ENCODE measurements at regions not wholly inside any gene's neighbourhood (a gene's known extent, or its start where the extent isn't known, plus 50 kb on each side); places are given as distances from the start of the nearest gene placed in this dataset.

DNA sequence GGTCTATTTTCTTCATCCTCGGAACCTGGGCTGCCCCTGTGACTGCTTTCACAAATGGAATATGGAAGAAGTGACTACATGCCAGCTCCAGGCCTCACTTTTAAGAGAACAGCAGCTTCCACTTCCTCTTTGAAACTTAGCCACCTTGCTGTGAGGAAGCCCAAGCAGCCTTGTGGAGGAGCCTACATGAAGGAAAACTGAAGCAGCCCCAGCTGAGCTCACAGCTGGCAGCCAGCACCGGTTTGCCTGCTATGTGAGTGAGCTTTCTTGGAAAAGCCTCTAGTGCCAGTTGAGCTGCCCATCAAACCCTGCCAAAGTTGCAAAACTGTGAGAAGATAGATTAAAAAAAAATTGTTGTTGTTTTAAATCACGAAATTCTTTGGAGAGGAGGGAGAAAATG, 498.0 kb upstream of the PROK2 start:
- WGBS, 2 donors (ENCODE audit: low coverage in 1 of 2): 85 to 90% methylated on average over 1 to 3 of the region's 3 CpGs
- no peak for TF ChIP-seq EP300 (IDR thresholded peaks at IDR 0.05; ENCODE audit: low read depth)
- no peak for TF ChIP-seq POLR2AphosphoS5 (IDR thresholded peaks at IDR 0.05)
- TF ChIP-seq, protein P1, sequence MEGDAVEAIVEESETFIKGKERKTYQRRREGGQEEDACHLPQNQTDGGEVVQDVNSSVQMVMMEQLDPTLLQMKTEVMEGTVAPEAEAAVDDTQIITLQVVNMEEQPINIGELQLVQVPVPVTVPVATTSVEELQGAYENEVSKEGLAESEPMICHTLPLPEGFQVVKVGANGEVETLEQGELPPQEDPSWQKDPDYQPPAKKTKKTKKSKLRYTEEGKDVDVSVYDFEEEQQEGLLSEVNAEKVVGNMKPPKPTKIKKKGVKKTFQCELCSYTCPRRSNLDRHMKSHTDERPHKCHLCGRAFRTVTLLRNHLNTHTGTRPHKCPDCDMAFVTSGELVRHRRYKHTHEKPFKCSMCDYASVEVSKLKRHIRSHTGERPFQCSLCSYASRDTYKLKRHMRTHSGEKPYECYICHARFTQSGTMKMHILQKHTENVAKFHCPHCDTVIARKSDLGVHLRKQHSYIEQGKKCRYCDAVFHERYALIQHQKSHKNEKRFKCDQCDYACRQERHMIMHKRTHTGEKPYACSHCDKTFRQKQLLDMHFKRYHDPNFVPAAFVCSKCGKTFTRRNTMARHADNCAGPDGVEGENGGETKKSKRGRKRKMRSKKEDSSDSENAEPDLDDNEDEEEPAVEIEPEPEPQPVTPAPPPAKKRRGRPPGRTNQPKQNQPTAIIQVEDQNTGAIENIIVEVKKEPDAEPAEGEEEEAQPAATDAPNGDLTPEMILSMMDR (IDR thresholded peaks at IDR 0.05): no peak
- no peak for TF ChIP-seq POLR2A (IDR thresholded peaks at IDR 0.05)
- Histone ChIP-seq H3K27ac (no peak overlapping the region), H3K4me1 (peaks cover 0 to 12% (median 2%) of the 10 kb centered on the region in 4 donors), H3K4me3 (no peak overlapping the region), H3K36me3 (no peaks in the 10 kb centered on the region), H3K27me3 (no peaks in the 10 kb centered on the region), H3K9me3 (no peaks in the 10 kb centered on the region)
- intact Hi-C loops (cut with DNase I; ENCODE audit: low total_unique reads) (no loop called here), in situ Hi-C loops (cut with MboI; ENCODE audit: low pct_ligation_motif_present in 1 of 4, low pct_unique_long_range_greater_than_20kb in 1 of 4, low sequenced_read_pairs in 3 of 4) (no loop called here)
- DNase-seq: no peak

DNA sequence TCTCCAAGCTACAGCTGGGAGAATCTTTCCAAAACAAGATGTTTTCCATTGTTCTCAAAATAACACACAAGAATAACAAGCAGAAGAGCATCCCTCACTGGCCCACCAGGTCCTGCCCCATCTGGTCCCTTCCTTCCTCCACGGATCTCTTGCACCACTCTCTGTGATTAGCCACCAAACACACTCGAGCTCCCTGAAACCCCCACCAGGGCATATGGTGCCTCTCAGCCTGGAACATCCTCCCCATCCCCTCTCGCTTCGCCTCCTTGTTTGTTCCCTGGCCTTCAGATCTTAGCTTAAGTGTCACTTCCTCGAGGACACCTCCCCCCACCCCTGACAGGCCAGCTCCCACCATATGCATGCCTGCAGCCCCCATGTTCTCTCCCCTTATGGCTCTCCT, 496.6 kb upstream of the PROK2 start:
- in situ Hi-C loops (cut with MboI; ENCODE audit: low pct_ligation_motif_present in 1 of 4, low pct_unique_long_range_greater_than_20kb in 1 of 4, low sequenced_read_pairs in 3 of 4): no loop called here
- Histone ChIP-seq H3K27ac (no peak overlapping the region), H3K36me3 (no peaks in the 10 kb centered on the region), H3K9me3 (no peaks in the 10 kb centered on the region), H3K4me3 (no peak overlapping the region), H3K27me3 (no peaks in the 10 kb centered on the region), H3K4me1 (peaks cover 0 to 12% (median 2%) of the 10 kb centered on the region in 4 donors)
- intact Hi-C loops (cut with DNase I; ENCODE audit: low total_unique reads): no loop called here
- WGBS, 2 donors (ENCODE audit: low coverage in 1 of 2): 86 to 90% methylated on average over 2 to 5 of the region's 5 CpGs
- no peak for DNase-seq
- TF ChIP-seq EP300 (IDR thresholded peaks at IDR 0.05; ENCODE audit: low read depth) (no peak), POLR2AphosphoS5 (IDR thresholded peaks at IDR 0.05) (no peak), POLR2A (IDR thresholded peaks at IDR 0.05) (no peak)
- TF ChIP-seq, protein P1 (IDR thresholded peaks at IDR 0.05): no peak

DNA sequence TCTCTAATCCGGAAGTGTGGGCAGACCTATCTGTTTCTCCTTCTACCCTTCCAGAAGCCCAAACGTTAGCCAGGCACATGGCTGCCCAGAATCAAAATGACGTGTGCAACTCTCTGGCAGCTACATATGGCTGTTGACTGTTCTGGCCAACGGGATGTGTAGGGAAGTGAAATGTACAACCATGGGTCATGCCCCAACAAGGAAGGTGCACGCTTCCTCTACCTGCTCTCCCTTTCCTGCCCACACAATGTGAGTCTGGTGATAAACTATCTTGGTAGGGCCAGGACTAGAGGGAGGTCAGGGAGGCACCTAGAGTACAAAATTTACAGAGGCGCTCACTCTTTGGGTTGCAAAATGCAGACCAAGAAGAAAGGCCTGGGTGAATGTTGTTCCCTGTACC, 495.9 kb upstream of the PROK2 start:
- Histone ChIP-seq H3K4me1 (peaks cover 0 to 12% (median 2%) of the 10 kb centered on the region in 4 donors), H3K4me3 (no peak overlapping the region), H3K9me3 (no peaks in the 10 kb centered on the region), H3K36me3 (no peaks in the 10 kb centered on the region), H3K27ac (no peak overlapping the region), H3K27me3 (no peaks in the 10 kb centered on the region)
- TF ChIP-seq, protein P1 (IDR thresholded peaks at IDR 0.05): no peak
- 74% methylated on average over 6 of the region's 6 CpGs; no CpG with 5 or more reads in 1 of the 2 donors for WGBS, 2 donors (ENCODE audit: low coverage in 1 of 2)
- no peak for DNase-seq
- in situ Hi-C loops (cut with MboI; ENCODE audit: low pct_ligation_motif_present in 1 of 4, low pct_unique_long_range_greater_than_20kb in 1 of 4, low sequenced_read_pairs in 3 of 4) (no loop called here), intact Hi-C loops (cut with DNase I; ENCODE audit: low total_unique reads) (no loop called here)

DNA sequence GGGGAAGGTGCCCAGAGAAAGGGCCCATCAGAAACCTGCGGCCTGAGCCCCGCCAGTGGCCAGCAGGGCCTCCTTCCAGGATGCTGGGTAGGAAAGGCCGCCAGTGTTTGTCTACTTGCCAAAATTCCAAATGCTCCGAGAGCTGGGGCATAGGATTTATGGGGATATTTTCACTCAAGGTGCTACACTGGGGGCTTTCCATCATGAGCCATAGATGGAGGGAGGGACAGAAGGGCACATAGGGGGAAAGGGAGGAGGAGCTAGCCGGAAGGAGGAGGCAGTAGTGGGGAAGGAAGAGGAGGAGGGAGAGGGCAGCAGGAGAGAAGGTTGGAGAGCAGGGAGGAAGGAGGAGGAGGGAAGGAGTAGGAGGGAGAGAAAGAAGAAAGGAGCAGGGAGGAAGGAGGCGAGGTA, 494.7 kb upstream of the PROK2 start:
- Histone ChIP-seq H3K4me3 (no peak overlapping the region), H3K36me3 (no peaks in the 10 kb centered on the region), H3K4me1 (peaks cover 6 to 21% (median 8%) of the 10 kb centered on the region in 4 donors), H3K27ac (peak overlapping the region; percentile 22 to 75 (median 60)), H3K9me3 (no peaks in the 10 kb centered on the region), H3K27me3 (no peaks in the 10 kb centered on the region)
- intact Hi-C loops (cut with DNase I; ENCODE audit: low total_unique reads) (no loop called here), in situ Hi-C loops (cut with MboI; ENCODE audit: low pct_ligation_motif_present in 1 of 4, low pct_unique_long_range_greater_than_20kb in 1 of 4, low sequenced_read_pairs in 3 of 4) (no loop called here)
- no peak for TF ChIP-seq EP300 (IDR thresholded peaks at IDR 0.05; ENCODE audit: low read depth)
- no peak for TF ChIP-seq POLR2AphosphoS5 (IDR thresholded peaks at IDR 0.05)
- TF ChIP-seq POLR2A (IDR thresholded peaks at IDR 0.05): no peak
- TF ChIP-seq, protein P1 (IDR thresholded peaks at IDR 0.05): no peak
- no peak for DNase-seq
- WGBS, 2 donors (ENCODE audit: low coverage in 1 of 2): 37 to 47% methylated on average over 6 of the region's 6 CpGs

Measured in transverse colon (tissue), 4 donors.